ENCODE measurements at regions not wholly inside any gene's neighbourhood (a gene's known extent, or its start where the extent isn't known, plus 50 kb on each side); places are given as distances from the start of the nearest gene placed in this dataset.

- DNase-seq: no peak
Observed at GRCh38 chr9:88033359-88033702, 59.0 kb upstream of the CDK20 start.

GRCh38 chr9:88028338-88028737 lies 54.0 kb upstream of the CDK20 start:
- DNase-seq: no peak

GRCh38 chr9:88026118-88026479 lies 51.8 kb upstream of the CDK20 start:
- DNase-seq: no peak

GRCh38 chr9:88025411-88026117 lies 51.2 kb upstream of the CDK20 start:
- no peak for DNase-seq

GRCh38 chr9:88024896-88025295 lies 50.6 kb upstream of the CDK20 start:
- DNase-seq: no peak

Data from GF-D8 (cell line).